ENCODE measurements at regions not wholly inside any gene's neighbourhood (a gene's known extent, or its start where the extent isn't known, plus 50 kb on each side); places are given as distances from the start of the nearest gene placed in this dataset.

DNA sequence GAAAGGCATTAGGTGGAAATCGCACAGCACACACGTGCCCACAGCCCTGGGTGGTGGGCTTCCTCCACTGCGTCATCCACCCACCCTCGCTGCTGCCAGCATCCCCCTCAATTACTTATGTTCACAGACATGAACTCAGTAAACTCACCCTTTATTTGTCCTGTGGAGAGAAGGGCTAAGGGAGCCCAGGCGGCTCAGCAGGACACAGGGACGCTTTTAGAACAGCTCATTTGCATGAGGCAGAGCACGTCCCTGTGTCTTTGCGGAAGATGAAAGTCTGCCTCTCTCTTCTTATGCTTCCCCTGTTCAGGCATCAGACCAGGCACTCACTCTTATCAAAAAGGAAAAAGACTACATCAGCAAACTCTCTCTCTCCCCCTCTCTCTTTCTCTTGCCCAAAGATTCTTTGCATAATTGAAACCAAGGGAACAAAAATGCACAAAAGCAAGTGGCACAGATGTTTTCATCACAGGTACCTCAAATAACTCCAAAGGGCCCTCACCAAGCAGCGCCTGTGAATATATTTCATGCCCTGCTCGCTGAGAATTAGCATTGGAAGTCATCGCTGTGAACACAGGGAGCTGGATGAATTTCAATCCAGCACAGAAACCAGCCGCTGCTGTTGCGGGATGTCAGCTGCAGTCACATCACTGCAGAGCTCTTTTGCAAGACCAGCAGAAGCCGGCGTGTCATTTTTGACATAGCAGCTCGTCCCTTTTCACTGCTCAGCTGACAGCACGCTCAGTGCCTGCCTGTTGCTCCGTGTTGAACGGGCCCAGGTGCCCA, 376.3 kb upstream of the MYT1L start:
- ATAC-seq = no peak
- no peak for DNase-seq
- intact Hi-C loops (cut with micrococcal nuclease) = no loop called here

- ATAC-seq (no peak), DNase-seq (no peak)
- intact Hi-C loops (cut with micrococcal nuclease) = no loop called here
Measured at GRCh38 chr2:2706306-2706705, 375.2 kb upstream of the MYT1L start.

DNA sequence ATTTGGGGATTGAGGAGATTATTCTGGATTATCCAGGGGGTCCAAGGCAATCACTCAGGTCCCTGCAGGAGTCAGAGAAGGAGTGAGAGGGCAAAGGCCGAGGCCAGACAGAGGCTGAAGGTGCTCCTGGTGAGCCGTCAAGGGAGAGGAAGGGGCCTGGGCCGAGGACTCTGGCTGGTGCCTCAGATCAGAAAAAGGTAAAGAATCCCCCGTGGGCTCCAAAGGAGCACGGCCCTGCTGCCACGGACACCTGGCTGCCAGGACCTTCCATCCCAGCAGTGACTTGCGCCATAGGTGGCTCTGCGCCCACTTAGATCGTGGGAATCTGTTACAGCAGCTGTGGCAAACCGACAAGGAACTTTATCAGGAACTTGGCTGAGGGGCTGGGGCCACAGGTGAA, 374.8 kb upstream of the MYT1L start:
- intact Hi-C loops (cut with micrococcal nuclease) = no loop called here
- ATAC-seq (no peak), DNase-seq (no peak)

DNA sequence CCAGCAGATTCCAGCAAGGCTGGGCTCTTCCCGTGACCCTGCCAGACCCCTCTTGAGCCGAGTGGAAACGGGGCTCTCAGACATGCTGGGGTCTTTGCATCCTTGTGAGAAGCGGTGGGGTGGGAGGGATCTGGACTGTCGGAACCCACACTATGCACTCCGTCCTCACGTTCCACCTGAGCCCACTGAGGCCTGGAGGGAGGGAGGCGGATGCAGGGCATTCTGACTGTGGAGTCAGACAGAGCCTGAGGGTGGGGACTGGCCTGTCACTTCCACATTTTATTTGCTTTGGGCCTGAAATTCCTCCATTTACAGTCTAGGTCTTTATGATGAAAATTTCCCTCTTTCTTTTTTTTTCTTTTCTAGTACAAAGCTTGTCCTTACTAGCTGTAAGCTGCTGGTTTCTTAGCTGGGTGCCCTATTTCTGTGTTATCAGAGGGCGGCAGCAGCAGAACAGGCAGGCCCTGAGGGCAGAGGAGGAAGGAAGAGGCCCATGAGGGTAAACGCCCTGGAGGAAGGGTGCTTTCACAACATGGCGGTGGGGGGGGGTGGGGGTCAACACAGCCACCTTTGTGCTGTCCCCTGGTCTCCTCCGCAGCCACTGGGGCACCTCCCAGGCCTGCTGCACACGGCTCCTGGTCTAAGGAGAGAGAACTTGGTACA, 373.5 kb upstream of the MYT1L start:
- DNase-seq (no peak), ATAC-seq (no peak)
- intact Hi-C loops (cut with micrococcal nuclease) = no loop called here

DNA sequence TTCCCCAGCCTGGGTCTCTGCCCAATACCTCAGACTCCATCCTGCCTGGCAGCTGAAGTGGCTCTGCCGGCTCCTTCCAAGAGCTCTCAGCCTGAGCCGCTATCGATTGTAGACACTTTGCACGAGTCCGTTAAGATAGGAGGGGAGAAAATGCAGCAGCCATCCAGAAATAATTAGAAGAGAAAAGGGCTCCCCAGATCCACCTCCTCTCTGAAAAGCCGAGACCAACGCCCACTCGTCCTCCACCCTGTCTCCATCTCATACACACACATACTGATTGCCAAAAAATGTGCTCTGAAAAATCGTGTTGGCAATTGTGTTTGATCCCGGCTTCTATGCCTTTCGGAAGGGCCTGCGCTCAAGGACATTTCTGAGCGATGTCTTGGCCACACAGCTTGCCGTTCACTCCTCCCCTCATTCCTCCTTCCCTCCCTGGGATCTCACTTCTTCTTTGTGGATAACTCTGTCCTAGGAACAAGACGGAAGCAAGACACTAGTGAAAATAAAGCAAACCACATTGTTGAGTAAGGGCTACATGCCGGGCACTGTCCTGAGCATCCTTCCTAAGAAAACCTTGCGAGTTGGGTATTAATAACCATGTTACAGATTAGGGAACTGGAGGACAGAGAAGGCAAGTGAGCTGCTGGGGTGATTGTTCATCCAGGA, 372.8 kb upstream of the MYT1L start:
- ATAC-seq (no peak), DNase-seq (no peak)
- intact Hi-C loops (cut with micrococcal nuclease) = no loop called here

DNA sequence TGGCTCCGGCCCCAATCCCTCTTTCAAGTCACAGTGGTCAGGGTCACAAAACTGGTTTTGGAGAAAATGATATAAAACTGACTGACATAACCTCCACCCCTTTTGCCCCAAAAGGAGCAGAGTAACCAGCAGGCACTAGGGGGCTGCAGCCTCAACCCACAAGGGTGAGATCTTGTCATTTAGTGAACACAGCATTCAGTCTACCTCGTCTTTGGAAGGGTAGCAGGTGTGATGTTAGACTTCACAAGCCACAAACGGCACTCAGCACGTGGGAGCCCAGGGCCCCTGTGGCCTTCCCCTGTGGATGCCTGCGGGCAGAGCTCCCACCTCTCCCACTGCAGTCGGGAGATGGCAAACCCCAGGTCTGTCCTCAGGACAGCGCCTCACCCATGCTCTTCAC, 372.1 kb upstream of the MYT1L start:
- intact Hi-C loops (cut with micrococcal nuclease) = no loop called here
- no peak for ATAC-seq
- DNase-seq = no peak

GRCh38 chr2:2702385-2702784, 371.3 kb upstream of the MYT1L start:
- intact Hi-C loops (cut with micrococcal nuclease) = no loop called here
- DNase-seq (no peak), ATAC-seq (no peak)

- DNase-seq = no peak
Measured at GRCh38 chr2:2701813-2702212, 370.7 kb upstream of the MYT1L start.

GRCh38 chr2:2701176-2701781, 370.2 kb upstream of the MYT1L start:
- DNase-seq = no peak
- ATAC-seq = no peak
- intact Hi-C loops (cut with micrococcal nuclease) = no loop called here

More at GRCh38 chr2:2701813-2702212, 370.7 kb upstream of the MYT1L start:
- intact Hi-C loops (cut with micrococcal nuclease) = no loop called here
- no peak for ATAC-seq

- ATAC-seq (no peak), DNase-seq (no peak)
- intact Hi-C loops (cut with micrococcal nuclease) = no loop called here
Measured at GRCh38 chr2:2699121-2699505, 368.0 kb upstream of the MYT1L start.

DNA sequence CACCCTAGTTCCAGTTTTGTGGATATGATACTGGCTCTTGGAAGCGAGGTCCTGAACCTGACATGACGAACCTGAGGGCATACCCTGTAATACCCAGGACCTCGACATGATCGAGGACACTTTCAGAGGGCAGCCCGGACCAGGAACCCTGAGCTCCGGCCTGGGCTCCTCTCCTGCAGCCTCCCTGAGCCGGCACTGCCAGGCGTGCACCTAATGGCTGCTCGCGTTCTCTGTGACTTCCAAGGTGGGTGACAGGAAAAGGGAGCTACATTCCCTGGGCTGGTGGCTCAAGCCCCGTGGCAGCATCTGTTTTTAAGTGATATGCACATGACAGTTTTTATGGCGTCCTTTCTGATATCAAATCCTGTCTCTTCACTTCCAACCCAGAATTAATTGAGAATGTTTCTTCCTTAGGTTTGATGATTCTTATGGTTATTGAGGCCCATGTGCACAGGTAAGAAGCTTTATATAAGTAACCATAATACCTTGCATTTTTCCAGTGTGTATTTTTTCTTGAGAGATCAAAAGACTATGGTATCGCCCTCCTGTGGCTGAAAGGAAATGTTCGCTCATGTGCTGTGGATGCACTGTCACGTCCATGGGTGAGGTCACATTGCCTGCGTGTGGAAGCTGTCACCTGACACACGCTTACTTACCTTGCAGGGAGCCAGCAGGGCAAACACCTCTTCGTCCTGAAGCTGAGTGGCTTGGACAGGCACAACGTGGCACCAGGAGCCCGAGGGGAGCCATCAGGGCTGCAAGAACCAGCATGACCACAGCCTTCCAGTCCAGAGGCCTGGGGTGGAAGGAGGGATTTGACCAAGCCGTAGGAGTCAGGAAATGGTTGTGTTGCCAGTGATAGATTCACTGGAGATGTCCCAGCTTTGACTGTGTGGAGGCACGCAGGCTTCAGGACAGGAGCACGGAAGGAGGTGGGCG, 367.4 kb upstream of the MYT1L start:
- intact Hi-C loops (cut with micrococcal nuclease) = no loop called here
- DNase-seq (no peak), ATAC-seq (no peak)

GRCh38 chr2:2696733-2697455, 365.8 kb upstream of the MYT1L start:
- intact Hi-C loops (cut with micrococcal nuclease) = no loop called here
- no peak for DNase-seq
- ATAC-seq = no peak

GRCh38 chr2:2696325-2696724, 365.2 kb upstream of the MYT1L start:
- intact Hi-C loops (cut with micrococcal nuclease) = no loop called here
- DNase-seq = no peak
- ATAC-seq = no peak

DNA sequence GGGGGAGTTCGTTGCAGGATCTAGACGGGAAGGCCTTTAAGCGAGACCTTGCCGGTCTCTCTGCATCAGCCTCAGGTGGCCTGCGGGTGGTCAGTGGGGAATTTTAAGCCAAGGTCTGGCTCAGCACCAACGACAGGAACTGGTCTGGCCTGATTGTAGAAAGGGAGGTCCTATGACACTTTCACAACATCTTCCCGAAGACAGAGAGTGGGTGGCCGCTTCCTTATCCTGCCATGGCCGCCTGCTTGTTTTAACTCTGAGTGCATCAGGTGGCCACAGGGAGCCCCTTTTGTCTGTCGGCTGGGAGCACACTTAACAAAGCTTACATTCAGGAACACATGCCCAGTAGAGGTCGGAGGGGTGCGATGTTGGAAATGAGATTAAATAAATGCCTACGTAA, 363.7 kb upstream of the MYT1L start:
- DNase-seq (no peak), ATAC-seq (no peak)
- intact Hi-C loops (cut with micrococcal nuclease) = no loop called here

- ATAC-seq = no peak
- DNase-seq = no peak
- intact Hi-C loops (cut with micrococcal nuclease) = no loop called here
Measured at GRCh38 chr2:2692599-2693389, 361.7 kb upstream of the MYT1L start.

DNA sequence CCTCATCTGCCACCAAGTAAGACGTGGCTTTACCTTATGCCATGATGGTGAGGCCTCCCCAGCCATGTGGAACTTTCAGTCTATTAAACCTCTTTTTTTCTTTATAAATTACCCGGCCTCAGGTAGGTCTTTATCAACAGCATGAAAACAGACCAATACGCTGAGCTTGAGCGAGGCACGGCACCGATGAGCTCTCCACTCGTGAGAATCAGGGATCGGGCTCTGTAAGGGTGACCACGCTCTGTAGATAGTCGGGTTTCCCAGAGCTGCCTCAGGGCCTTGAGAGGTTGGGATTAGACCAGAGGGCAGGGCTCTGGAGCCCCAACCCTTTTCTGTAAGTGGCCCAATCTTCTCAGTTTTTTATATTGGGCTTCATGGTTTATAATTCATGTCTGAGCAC, 360.3 kb upstream of the MYT1L start:
- DNase-seq (no peak), ATAC-seq (no peak)
- intact Hi-C loops (cut with micrococcal nuclease) = no loop called here

DNA sequence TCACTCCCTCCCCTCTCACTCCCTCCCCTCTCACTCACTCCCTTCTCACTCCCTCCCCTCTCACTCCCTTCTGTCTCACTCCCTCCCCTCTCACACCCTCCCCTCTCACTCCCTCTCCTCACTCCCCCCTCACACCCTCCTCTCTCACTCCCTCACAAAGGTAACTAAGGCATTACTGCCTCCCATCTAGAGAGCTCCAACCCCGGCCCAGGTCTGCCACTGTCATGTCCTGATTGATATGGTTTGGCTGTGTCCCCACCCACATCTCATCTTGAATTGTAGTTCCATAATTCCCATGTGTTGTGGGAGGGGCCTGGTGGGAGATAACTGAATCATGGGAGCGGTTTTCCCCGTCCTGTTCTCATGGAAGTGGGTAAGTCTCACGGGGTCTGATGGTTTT, 359.9 kb upstream of the MYT1L start:
- DNase-seq (no peak), ATAC-seq (no peak)
- intact Hi-C loops (cut with micrococcal nuclease) = no loop called here

DNA sequence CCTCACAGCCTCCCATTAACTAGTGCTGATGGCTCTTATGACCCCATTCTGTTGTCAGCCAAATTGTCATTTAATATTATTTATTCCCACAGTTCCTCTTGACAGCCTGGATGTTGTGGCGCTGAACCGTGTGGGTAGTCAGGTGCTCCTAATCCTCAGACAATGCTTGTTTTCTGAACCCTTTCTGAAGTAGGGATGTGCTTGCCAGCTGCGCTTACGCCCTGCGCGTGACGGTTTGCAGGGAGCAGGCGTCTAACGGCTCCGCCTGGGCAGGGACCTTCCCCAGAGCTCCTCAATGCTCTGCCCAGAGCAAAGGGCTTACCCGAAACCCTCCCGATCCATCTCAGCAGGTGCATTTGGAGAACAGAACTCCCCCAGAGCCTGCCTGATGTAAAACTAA, 358.2 kb upstream of the MYT1L start:
- DNase-seq (no peak), ATAC-seq (no peak)
- intact Hi-C loops (cut with micrococcal nuclease) = no loop called here

Data from left ventricle myocardium superior (tissue), 1 donor.